Ascending aorta (tissue), 2 donors: ENCODE measurements at regions not wholly inside any gene's neighbourhood (a gene's known extent, or its start where the extent isn't known, plus 50 kb on each side); places are given as distances from the start of the nearest gene placed in this dataset.

Source experiments
- DNase-seq, 2 donors: peaks; one replicate each; pipeline ENCODE4 v3.0.0-alpha.2; 2019; ENCODE audit warnings: low spot score in 2 of 2
- H3K27ac ChIP-seq, 2 donors: fragments of 200-600 bp; sonication (generic); one replicate each; pipeline ENCODE4 v1.5.1; 2016 to 2017; ENCODE audit warnings: mild to moderate bottlenecking in 1 of 2
- H3K27me3 ChIP-seq: fragments of 200-600 bp; sonication (generic); one replicate; pipeline ENCODE4 v1.5.1; 2017
- H3K36me3 ChIP-seq, 2 donors: fragments of 200-600 bp; sonication (generic); one replicate each; pipeline ENCODE4 v1.5.1; 2016
- H3K4me1 ChIP-seq, 2 donors: fragments of 200-600 bp; sonication (generic); one replicate each; pipeline ENCODE4 v1.5.1; 2016 to 2017; ENCODE audit warnings: mild to moderate bottlenecking in 1 of 2
- H3K4me3 ChIP-seq, 2 donors: fragments of 200-600 bp; sonication (generic); one replicate each; pipeline ENCODE4 v1.5.1; 2016 to 2017; ENCODE audit warnings: mild to moderate bottlenecking in 1 of 2
- H3K9me3 ChIP-seq, 2 donors: fragments of 200-600 bp; sonication (generic); one replicate each; pipeline ENCODE4 v1.5.1; 2016
- CTCF ChIP-seq, 3 experiments: fragments of 200-600 bp in 2 of 3; fragments of 450-650 bp in 1 of 3; sonication (generic) in 2 of 3; IDR thresholded peaks; one replicate each; pipeline ENCODE4 v1.5.1; 2016 to 2019; ENCODE audit warnings: antibody characterized with exemption in 3 of 3, mild to moderate bottlenecking in 1 of 3, moderate library complexity in 1 of 3
- intact Hi-C: fragments of 100-400 bp; cut with DNase I; formaldehyde crosslinking; loops from one replicate; pipeline ENCODE4 v1.15.1; 2023

- DNase-seq, result no peak
- intact Hi-C loops, result no loop called here
- H3K27ac ChIP-seq, result no peak overlapping the region
- H3K4me3 ChIP-seq, result no peak overlapping the region
- H3K9me3 ChIP-seq, result no peaks in the 10 kb centered on the region
- H3K4me1 ChIP-seq, result no peaks in the 10 kb centered on the region
- no peak for TF ChIP-seq CTCF (IDR thresholded peaks at IDR 0.05)
- H3K36me3 ChIP-seq, result no peaks in the 10 kb centered on the region
- no peaks in the 10 kb centered on the region for H3K27me3 ChIP-seq
Measured at GRCh38 chr2:193670478-193670877, 1475.7 kb upstream of the TMEFF2 start.

GRCh38 chr2:193668557-193669323 is 1474.0 kb upstream of the TMEFF2 start:
- intact Hi-C loops, result no loop called here
- no peaks in the 10 kb centered on the region for H3K36me3 ChIP-seq
- H3K27ac ChIP-seq, result no peak overlapping the region
- TF ChIP-seq CTCF (IDR thresholded peaks at IDR 0.05), result no peak
- no peaks in the 10 kb centered on the region for H3K9me3 ChIP-seq
- no peaks in the 10 kb centered on the region for H3K4me1 ChIP-seq
- DNase-seq, result no peak
- no peak overlapping the region for H3K4me3 ChIP-seq
- H3K27me3 ChIP-seq, result no peaks in the 10 kb centered on the region

GRCh38 chr2:193627927-193628272 is 1433.2 kb upstream of the TMEFF2 start:
- no peak for TF ChIP-seq CTCF (IDR thresholded peaks at IDR 0.05)
- no peak overlapping the region for H3K27ac ChIP-seq

GRCh38 chr2:193627187-193627926 is 1432.6 kb upstream of the TMEFF2 start:
- no peaks in the 10 kb centered on the region for H3K27me3 ChIP-seq
- H3K27ac ChIP-seq, result no peak overlapping the region
- intact Hi-C loops, result no loop called here
- no peak for DNase-seq
- H3K36me3 ChIP-seq, result no peaks in the 10 kb centered on the region
- no peak for TF ChIP-seq CTCF (IDR thresholded peaks at IDR 0.05)
- H3K4me3 ChIP-seq, result no peak overlapping the region
- no peaks in the 10 kb centered on the region for H3K9me3 ChIP-seq
- H3K4me1 ChIP-seq, result no peaks in the 10 kb centered on the region

More at GRCh38 chr2:193627927-193628272, 1433.2 kb upstream of the TMEFF2 start:
- H3K4me3 ChIP-seq, result no peak overlapping the region
- no peaks in the 10 kb centered on the region for H3K9me3 ChIP-seq
- H3K4me1 ChIP-seq, result no peaks in the 10 kb centered on the region
- no peaks in the 10 kb centered on the region for H3K36me3 ChIP-seq
- no peaks in the 10 kb centered on the region for H3K27me3 ChIP-seq
- intact Hi-C loops, result no loop called here
- no peak for DNase-seq

- TF ChIP-seq CTCF (IDR thresholded peaks at IDR 0.05), result no peak
- no peak for DNase-seq
- no peaks in the 10 kb centered on the region for H3K36me3 ChIP-seq
- H3K4me1 ChIP-seq, result no peaks in the 10 kb centered on the region
- no peak overlapping the region for H3K27ac ChIP-seq
- no peaks in the 10 kb centered on the region for H3K9me3 ChIP-seq
- no peak overlapping the region for H3K4me3 ChIP-seq
- intact Hi-C loops, result no loop called here
- H3K27me3 ChIP-seq, result no peaks in the 10 kb centered on the region
Measured at GRCh38 chr2:193608451-193608850, 1413.7 kb upstream of the TMEFF2 start.
